ENCODE measurements at regions not wholly inside any gene's neighbourhood (a gene's known extent, or its start where the extent isn't known, plus 50 kb on each side); places are given as distances from the start of the nearest gene placed in this dataset.
A peak's percentile ranks its signal among the peaks of the same experiment; 100 is the strongest.

- Mint-ChIP-seq H3K36me3 (ENCODE audit: low read depth) (no peaks in the 10 kb centered on the region), H3K4me1 (ENCODE audit: low read depth) (peaks cover 51% of the 10 kb centered on the region), H3K27ac (ENCODE audit: unreplicated experiment) (peak overlapping the region; percentile 65), H3K4me3 (ENCODE audit: unreplicated experiment) (no peak overlapping the region), H3K27me3 (ENCODE audit: low read depth) (no peaks in the 10 kb centered on the region), H3K9me3 (ENCODE audit: low read depth) (peaks cover 3% of the 10 kb centered on the region)
- no peak for TF ChIP-seq CTCF (IDR thresholded peaks at IDR 0.05)
- DNase-seq (ENCODE audit: low spot score): no peak
These were observed 103.2 kb upstream of the TARS1 start for GRCh38 chr5:33337637-33337992.

- H3K27me3 Mint-ChIP-seq (ENCODE audit: low read depth): no peaks in the 10 kb centered on the region
- no peak overlapping the region for H3K4me3 Mint-ChIP-seq (ENCODE audit: unreplicated experiment)
- H3K4me1 Mint-ChIP-seq (ENCODE audit: low read depth): peaks cover 60% of the 10 kb centered on the region
- H3K27ac Mint-ChIP-seq (ENCODE audit: unreplicated experiment): no peak overlapping the region
- H3K36me3 Mint-ChIP-seq (ENCODE audit: low read depth): no peaks in the 10 kb centered on the region
- no peak for DNase-seq (ENCODE audit: low spot score)
- no peak for TF ChIP-seq CTCF (IDR thresholded peaks at IDR 0.05)
- peaks cover 3% of the 10 kb centered on the region for H3K9me3 Mint-ChIP-seq (ENCODE audit: low read depth)
These were observed 102.2 kb upstream of the TARS1 start for GRCh38 chr5:33338336-33339110.

- peaks cover 69% of the 10 kb centered on the region for H3K4me1 Mint-ChIP-seq (ENCODE audit: low read depth)
- H3K27me3 Mint-ChIP-seq (ENCODE audit: low read depth): no peaks in the 10 kb centered on the region
- no peak for TF ChIP-seq CTCF (IDR thresholded peaks at IDR 0.05)
- H3K27ac Mint-ChIP-seq (ENCODE audit: unreplicated experiment): peak overlapping the region; percentile 38
- peaks cover 3% of the 10 kb centered on the region for H3K9me3 Mint-ChIP-seq (ENCODE audit: low read depth)
- H3K4me3 Mint-ChIP-seq (ENCODE audit: unreplicated experiment): no peak overlapping the region
- no peak for DNase-seq (ENCODE audit: low spot score)
- no peaks in the 10 kb centered on the region for H3K36me3 Mint-ChIP-seq (ENCODE audit: low read depth)
These were observed 101.4 kb upstream of the TARS1 start for GRCh38 chr5:33339413-33339812.

- no peak for TF ChIP-seq CTCF (IDR thresholded peaks at IDR 0.05)
- peaks cover 75% of the 10 kb centered on the region for H3K4me1 Mint-ChIP-seq (ENCODE audit: low read depth)
- no peaks in the 10 kb centered on the region for H3K36me3 Mint-ChIP-seq (ENCODE audit: low read depth)
- peak overlapping the region; percentile 47 for H3K27ac Mint-ChIP-seq (ENCODE audit: unreplicated experiment)
- no peak for DNase-seq (ENCODE audit: low spot score)
- H3K9me3 Mint-ChIP-seq (ENCODE audit: low read depth): no peaks in the 10 kb centered on the region
- H3K27me3 Mint-ChIP-seq (ENCODE audit: low read depth): no peaks in the 10 kb centered on the region
- H3K4me3 Mint-ChIP-seq (ENCODE audit: unreplicated experiment): no peak overlapping the region
These were observed 100.6 kb upstream of the TARS1 start for GRCh38 chr5:33340195-33340594.

- Mint-ChIP-seq H3K4me1 (ENCODE audit: low read depth) (peaks cover 75% of the 10 kb centered on the region), H3K36me3 (ENCODE audit: low read depth) (no peaks in the 10 kb centered on the region), H3K27ac (ENCODE audit: unreplicated experiment) (peak overlapping the region; percentile 65), H3K9me3 (ENCODE audit: low read depth) (no peaks in the 10 kb centered on the region), H3K27me3 (ENCODE audit: low read depth) (no peaks in the 10 kb centered on the region), H3K4me3 (ENCODE audit: unreplicated experiment) (no peak overlapping the region)
- TF ChIP-seq CTCF (IDR thresholded peaks at IDR 0.05): no peak
- no peak for DNase-seq (ENCODE audit: low spot score)
These were observed 99.4 kb upstream of the TARS1 start for GRCh38 chr5:33341351-33341750.
